GM21619 (cell line): ENCODE measurements at regions not wholly inside any gene's neighbourhood (a gene's known extent, or its start where the extent isn't known, plus 50 kb on each side); places are given as distances from the start of the nearest gene placed in this dataset.

Experiments
- ATAC-seq: cut with Tn5 transposase; IDR thresholded peaks from one replicate; pipeline ENCODE4 v1.9.1; 2021; ENCODE audit not compliant: unreplicated experiment

DNA sequence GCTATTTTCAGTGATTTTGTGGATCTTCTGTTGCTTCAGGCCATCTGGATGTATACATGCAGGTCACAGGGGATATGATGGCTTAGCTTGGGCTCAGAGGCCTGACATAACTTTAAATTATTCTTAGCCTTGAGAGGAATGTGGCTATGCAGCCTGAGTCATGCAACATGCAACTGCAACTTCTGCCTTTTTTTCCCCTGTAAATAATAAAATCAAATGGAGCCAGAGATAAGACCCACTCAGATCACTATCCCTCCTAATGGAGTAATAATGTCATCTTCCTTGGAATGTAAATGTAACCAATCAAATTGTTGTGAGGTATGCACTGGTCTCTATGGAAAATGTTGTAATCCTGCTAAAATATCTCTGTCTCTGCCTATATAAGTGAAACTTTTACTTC lies 54.9 kb downstream of the MAGEB17 start:
- no peak for ATAC-seq

DNA sequence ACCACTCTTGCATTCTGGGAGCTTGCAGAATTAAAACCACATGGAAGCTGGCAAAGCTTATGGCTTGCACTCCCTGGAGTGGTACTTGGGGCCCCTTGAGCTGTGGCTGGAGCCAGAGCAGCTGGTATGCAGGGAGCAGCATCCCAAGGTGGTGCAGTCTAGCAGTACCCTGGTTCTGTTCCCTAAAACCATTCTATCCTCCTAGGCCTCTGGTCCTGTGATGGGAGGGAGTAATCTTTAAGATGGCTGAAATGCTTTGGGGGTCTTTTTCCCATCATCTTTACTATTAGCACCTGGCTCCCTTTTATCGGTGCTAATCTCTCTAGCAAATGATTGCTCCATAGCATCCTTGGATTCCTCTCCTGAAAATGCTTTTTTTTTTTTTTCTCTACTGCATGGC lies 56.1 kb downstream of the MAGEB17 start:
- ATAC-seq, result no peak

DNA sequence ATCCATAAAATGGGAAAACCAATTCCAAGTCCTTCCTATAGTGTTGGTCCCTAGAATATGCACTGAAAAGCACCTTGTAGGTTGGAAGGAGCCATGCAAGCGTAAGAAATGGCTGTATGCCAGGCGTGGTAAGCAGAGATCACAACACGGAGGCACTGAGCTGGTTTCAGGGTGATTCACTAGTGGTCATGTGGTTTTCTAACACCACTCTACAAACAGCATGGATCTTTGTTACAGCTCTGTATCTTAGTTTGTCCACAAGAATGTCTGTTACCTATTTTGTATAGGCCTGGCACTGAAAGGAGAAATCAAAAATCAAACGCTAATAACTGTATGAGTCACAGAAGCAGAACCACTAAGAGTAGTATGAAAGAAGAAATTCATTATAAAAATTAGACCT lies 71.9 kb downstream of the MAGEB17 start:
- ATAC-seq, result peak; percentile 65

DNA sequence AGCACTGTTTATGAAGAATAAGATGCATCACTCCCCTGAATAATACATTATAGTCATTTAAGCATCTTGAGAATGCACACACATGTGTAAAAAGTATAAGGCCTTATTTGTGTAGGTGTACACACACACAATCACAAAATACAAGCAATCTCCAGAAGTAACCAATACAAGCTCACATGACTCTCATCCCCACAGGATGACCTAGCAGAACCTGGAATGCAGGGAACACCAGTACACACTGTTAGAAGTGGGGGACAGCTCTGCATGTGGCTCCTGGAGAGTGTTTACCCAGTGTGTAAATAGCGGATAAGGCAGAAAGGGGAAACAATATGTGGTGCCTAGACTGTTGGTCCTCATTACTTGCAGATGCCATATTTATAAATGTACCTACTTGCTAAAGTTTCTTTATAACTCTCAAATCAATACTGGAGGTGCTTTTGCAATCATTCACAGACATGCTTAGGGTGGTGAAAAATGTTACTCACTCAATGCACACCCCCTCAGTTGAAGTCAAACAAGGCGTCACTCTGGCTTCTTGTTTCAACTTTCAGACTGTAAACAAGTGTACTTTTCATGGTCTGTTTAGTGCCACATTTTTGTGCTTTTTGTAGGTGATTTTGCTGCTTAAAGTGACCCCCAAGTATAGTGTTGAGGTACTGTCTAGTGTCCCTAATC lies 73.1 kb downstream of the MAGEB17 start:
- no peak for ATAC-seq

DNA sequence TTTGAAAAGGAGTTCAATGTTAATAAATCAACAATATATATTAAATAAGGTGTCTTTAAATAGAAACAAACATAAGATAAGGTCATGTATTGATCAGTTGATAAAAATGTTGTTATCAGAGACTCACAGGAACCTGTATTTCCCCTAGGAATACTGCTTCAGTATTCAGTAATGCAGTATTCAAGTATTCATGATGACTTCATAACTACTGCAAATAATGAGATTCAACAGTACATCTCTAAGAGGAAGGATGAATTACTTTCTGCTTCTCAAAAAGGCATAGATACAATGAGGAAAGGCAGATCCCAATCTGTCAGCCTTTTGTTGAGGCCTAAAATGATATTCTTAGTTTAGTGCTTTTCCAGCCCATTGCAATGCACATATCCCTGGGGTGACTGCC lies 73.7 kb downstream of the MAGEB17 start:
- no peak for ATAC-seq

DNA sequence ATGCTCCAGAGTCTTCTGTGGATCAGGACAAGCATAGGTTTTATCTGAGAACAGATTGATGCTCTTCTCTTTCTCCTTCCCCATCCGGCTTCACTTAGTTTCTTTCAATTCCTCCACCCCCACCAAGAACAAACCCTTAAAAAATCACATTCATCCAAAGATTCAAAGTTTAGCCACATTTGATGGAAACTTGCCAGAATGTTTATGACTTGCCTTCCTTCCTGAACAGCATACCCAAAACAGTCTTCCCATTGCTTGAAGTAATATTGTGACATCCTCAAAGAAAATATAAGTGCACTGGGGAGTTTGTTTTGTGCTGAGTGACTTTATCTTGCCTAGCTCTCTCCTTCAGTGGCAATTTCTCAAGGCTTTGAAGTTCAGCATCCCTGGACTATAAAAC lies 83.0 kb downstream of the MAGEB17 start:
- ATAC-seq, result no peak

DNA sequence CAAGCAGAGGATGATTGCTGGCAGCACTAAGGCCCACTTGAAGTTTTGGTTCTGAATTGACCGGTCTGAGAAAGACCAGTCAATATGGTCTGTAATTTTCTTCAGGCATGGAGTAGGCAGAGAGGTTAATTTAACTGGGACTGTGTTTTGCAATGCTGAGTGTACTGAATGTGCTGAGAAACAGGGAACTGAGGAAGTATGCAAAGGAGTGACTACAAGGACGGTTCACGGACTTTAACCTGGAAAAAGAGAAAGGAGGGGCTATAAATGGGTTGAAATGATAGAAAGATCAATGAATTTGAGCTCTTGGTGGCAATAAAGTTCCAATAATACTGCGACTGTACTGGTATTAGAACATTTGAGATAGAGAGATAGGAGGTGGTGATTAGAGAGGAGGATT lies 84.5 kb downstream of the MAGEB17 start:
- ATAC-seq, result no peak

DNA sequence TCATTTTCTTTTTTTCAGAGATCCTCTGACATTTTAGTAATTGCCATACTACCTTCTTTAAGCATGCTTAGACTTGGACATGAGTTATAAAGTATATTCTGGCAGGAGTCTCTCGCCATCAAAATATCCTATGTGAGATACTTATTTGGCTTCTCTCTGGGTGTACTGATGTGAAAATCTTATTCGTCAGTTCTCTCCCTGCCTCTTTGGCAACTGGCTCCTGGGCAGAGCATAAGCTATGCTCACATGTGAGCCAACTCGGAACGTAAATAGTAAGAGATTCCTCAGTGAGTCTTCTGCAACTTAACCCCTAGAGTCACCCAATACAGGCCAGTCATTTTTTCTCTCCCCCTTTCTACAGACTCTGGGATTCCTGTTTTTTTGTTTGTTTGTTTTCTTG lies 91.6 kb downstream of the MAGEB17 start:
- no peak for ATAC-seq

DNA sequence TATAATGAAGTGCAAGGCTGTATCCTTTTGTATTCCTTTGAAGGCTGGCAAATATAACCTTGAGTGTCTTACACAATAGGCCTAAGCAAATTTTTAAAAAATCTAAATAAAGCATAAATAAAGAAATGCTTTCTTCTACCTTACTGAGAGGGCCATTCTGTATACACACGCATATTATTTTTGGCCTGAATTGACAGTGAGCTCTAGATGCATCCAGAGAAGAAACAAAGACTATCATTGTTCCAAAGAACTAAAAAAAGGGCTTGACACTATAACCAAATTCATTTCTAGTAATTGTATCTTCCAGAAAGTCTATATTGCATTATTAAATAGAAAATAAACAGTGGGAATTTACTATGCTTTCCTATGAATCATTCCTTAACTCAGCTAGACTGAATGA lies 100.2 kb downstream of the MAGEB17 start:
- ATAC-seq, result no peak

DNA sequence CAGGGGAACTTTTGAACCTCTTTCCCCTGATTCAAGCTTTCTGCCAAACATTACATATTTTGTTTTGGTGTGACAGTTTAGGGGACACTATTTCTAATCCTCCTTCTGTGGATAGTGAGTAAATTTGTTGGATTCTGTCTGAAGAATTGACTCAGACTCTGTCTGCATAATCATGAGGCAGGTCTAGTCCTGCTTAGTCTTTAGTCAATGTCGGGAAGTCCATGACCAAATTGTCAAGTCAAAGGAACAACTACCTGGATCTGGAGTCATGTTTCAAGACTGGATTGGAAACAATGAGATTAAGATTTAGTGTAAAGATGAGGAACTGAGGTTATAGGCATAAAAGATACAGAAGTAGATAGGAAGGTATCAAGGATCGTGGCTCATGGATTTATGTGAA lies 100.9 kb downstream of the MAGEB17 start:
- no peak for ATAC-seq

DNA sequence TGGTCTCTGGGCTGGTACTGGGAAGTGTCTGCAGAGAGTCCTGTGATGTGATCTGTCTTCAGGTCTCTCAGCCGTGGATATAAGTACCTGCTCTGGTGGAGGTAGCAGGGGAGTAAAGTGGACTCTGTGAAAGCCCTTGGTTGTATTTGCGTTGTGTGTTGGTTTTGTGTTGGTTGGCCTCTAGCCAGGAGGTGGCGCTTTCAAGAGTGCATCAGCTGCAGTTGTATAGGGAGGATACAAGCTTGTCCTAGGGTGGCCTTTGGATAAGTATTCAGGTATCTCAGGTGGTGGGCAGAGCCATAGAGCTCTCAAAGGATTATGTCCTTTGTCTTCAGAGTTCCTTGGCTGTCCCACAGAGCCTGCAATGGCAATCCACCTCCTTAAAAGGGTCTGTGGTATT lies 111.6 kb downstream of the MAGEB17 start:
- ATAC-seq, result no peak

DNA sequence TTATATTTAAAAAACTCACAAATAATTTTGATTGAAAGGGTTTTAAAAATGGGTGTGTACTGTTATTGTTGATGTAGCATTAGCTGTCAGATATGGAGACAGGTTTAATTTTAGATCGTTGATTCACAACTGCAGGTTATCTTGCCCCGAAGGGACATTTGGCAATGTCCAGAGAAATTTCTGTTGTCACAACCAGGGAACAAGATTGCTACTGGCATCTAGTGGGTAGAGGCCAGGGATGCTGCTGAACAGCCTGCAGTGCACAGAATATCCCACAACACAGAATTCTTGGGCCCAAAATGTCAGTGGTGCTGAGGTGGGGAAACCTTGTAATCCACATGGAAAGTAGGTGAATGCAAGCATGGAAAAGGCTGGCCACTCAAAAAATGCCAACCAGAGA lies 114.9 kb downstream of the MAGEB17 start:
- ATAC-seq, result no peak

DNA sequence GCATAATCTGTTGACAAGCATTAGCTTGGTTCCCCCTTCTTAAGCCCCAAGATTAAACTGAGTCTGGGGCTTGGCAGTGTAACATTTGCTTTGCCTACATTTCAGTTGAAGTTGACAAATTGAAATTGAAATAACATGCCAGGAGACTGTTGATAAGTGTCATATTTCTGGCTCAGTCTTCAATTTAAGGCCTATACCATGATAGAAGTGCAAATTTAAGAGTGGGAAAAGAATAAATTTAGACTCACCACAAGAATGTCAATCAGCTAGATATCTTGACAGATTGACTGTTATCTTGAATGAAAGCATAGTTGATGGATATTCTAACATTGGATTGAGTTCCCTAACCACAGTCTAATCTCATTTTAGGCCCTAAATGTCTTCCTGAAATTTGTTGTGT lies 117.6 kb downstream of the MAGEB17 start:
- no peak for ATAC-seq

DNA sequence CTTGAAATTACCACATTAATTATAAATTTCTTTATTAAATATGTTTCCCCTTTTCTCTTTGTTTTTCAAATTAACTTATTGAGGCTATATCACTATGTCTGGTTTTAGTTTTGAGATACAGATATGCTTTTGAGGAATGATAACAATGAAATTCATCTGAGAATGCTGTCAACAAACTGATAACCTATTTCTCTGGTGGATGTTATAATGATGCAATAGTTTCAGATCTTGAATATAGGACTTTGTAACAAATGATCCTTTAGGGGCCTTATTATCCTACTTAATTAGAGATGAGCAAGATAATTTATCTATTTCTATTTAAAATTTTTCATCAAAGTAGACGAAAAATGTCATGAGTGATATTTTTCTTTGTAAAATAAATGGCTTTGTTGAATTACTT lies 123.7 kb downstream of the MAGEB17 start:
- ATAC-seq, result no peak

DNA sequence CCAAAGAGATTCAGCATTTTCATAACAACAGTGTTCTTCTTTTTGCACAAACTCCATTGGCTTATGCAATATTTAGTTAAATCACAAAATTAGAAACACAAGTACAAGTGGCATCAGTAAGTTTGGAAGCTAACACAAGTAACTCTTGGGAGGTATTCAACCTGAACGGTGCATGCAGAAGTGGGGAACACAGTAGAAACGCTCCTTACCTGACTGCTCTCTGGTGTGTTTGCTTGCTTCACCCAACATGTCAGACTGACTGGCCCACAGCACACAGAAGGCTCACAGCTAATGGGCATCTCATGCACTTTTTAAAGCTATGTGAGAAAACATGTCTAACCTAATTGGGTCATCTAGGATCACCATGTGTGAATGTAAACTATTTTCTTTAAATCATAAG lies 133.6 kb downstream of the MAGEB17 start:
- ATAC-seq, result no peak

DNA sequence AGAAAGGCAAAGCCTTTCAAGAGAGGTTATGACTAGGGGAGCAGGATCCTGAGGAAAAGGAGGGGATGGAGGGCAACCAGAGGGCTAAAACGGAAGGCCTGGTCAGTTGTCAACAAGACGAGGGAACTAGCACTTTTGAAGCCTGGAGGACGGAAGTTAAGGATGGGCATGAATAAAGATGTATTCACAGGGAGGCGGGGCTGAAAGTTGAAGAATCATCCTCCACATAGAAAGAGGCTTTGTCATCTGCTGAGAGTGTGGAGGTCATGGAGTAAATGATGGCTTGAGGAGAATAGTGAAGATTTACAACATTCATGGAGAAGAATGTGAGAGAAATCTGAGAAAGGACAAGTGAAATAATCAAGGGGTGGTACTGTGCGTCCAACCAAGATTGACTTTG lies 137.5 kb downstream of the MAGEB17 start:
- ATAC-seq, result no peak

DNA sequence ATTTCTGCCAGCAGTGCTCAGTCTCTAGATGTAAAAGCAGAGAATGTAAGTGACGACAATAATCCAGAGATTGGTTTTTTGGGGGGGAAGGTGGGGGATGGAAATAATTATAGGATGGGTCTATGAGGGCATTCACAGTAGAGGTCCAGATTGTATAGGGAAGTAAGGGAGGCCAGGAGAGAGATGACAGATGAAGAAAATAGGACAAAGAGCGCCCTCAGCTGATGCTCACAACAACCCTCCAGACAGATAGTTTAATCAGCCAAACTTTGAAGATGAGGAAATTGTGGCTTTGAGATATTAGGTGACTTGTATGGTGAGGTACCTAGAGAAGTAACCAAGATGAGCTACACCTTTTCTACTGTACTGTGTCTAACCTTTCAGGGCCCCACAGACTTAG lies 137.9 kb downstream of the MAGEB17 start:
- no peak for ATAC-seq

DNA sequence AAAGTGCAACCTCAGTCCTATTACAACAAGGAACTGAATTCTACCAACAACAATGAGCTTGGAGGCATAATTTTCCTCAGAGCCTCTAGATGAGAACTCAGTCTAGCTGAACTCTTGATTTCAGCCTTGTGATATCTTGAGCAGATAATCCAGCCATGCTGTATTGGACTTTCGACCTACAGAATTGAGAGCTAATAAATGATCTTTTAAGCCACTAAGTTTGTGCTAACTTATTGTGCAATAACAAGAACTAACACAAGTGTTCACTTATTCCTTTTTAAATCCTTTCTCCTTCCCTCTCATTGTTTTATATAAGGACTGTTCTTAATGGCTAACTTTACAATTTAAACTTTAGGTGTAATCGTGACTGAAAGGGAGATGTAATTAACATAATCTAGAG lies 140.7 kb downstream of the MAGEB17 start:
- ATAC-seq, result no peak

DNA sequence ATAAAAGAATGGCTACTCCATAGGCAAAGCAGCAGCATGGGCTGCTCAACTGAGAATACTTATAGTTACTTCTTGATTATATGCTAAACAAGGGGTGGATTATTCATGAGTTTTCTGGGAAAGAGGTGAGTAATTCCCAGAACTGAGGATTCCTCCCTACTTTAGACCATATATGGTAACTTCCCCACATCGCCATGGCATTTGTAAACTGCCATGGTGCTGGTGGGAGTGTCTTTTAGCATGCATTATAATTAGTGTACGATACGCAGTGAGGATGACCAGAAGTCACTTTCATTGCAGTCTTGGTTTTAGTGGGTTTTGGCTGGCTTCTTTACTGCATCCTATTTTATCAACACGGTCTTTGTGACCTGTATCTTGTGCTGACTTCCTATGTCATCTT lies 141.5 kb downstream of the MAGEB17 start:
- no peak for ATAC-seq

DNA sequence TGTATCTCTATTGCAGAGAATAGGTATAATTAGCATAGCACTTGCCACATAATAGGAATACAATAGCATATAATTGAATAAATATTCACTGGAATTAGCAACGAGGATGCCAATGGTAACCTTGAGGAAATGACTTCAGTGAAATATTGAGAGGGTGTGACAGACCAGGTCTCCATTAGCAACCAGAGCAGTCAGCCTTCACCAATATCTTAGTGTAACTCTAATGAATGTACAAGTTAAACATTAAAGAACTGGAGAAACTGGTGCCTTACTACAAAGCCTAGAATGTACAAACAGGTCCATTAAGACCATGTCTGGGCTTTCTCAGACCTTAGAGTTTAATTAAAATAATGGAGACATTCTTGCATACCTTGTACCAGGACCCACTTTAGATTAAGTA lies 143.0 kb downstream of the MAGEB17 start:
- ATAC-seq, result no peak

DNA sequence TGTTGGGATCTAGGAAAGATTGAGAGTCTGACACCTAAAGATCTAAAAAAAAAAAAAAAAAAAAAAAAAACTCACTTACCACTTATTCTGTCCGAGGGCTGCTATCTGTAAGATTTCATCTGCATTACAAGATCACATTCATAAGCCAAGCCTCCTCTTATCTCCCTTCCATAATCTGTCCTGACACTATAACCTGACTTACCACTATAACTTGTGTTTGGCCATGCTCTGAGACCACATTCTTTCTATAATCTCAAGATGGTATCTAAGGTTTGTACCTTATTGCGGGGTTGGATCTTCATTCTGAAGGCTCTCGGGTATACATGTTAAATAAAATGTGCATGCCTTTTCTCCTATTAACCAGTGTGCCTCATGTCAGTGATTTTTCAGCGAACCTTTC lies 144.4 kb downstream of the MAGEB17 start:
- ATAC-seq, result no peak

DNA sequence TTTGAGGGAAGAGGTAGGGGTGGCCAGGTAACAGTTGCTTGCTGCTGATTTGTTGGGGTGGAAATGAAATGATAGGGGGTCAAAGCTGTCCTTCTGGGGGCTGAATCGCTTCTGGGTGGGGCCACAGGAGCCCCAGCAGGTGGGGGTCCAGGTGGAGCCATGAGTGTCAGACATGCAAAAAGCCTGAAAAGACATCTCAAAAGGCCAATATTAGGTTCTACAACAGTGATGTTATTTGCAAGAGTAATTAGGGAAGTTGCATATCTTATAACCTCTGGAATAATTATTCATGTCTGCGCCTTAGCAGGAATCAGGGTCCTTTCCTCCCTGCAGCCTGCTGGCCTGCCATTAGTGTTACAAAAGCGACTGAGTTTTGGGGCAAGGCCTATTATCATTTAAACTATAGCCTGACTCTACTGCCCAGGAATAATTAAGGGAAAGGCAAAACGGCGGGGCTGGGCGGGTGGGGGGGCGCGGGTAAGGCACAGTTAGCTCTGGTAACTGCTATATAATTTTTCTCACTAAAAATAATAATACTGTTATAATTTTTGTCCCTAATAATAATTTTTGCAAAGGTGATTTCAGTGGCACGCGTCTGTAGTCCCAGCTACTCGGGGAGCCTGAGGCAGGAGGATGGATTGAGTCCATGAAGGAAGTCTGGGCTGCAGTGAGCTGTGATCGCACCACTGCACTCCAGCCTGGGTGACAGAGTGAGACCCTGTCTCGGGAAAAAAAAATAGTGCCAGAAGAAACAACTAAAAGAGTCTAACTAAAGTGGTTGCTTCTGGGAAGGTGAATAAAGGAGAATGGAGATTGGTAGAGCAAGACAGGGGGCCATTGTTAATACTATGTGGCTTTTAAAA lies 145.7 kb downstream of the MAGEB17 start:
- no peak for ATAC-seq

DNA sequence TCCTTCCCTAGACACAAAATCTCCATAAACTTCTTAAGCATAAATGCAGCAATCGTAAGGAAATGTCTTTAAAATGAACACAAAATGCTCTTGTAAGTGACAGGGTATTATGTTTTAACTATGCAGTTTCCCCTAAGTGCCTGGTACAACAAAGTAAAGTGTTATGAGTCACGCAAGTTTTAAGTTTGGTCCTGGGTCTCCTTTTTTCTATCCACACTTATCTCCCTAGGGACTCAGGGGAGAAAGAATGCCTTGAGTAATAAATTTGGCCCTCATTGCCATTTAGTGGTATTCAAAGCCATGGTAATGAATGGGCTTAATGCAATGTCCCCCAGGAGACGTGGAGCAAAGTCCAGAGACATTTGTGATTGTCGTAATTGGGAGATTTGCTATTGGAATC lies 149.1 kb downstream of the MAGEB17 start:
- no peak for ATAC-seq
